ENCODE measurements at regions not wholly inside any gene's neighbourhood (a gene's known extent, or its start where the extent isn't known, plus 50 kb on each side); places are given as distances from the start of the nearest gene placed in this dataset.

- Histone ChIP-seq H3K4me3 (no peak overlapping the region), H3K36me3 (no peaks in the 10 kb centered on the region), H3K4me1 (no peaks in the 10 kb centered on the region), H3K27ac (replicated peaks in 1 of 4) (no peak overlapping the region), H3K9me3 (no peaks in the 10 kb centered on the region), H3K27me3 (no peaks in the 10 kb centered on the region)
- WGBS = 61% methylated on average over 3 of the region's 3 CpGs
- DNase-seq (ENCODE audit: extremely low spot score) = no peak
- intact Hi-C loops (cut with DNase I) = no loop called here
- no peak for TF ChIP-seq POLR2A (IDR thresholded peaks at IDR 0.05; ENCODE audit: low read depth)
- no peak for TF ChIP-seq EP300 (IDR thresholded peaks at IDR 0.05)
- TF ChIP-seq POLR2AphosphoS5 (IDR thresholded peaks at IDR 0.05) = no peak
- TF ChIP-seq CTCF (IDR thresholded peaks at IDR 0.05) = no peak
Measured at GRCh38 chr3:6223572-6223971, 637.3 kb upstream of the GRM7 start.

DNA sequence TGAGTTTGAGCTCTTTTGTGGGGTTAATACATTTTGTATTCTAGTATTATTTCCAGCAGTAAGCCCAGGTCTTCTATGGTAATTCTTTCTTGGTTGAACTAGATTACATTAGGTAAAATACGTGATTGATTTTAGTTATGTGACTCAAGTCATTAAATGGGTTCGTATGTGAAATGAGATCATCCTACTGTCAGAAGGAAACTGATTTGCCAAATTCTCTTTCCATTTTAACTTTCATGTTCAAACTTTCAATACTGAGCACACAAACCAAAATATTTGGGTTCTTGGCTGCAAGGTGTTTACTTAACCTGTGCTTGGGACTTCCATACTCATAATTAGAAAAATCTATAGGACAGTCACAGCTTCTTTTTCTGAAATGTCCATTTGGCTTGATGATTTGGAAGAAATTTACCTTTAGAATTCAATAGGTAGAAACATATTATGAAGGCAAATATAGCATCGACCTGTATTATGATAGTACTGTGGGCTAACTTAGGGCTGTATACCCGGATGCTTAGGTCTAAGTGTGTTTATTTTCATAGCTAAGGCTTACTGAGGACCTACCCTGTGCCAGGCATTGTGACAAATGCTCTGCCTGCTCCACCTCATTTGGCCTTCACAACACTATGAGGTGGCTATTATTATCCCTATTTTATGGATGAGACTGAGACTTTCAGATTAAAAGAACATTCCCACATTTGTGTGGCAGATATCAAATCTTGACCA is 631.8 kb upstream of the GRM7 start:
- TF ChIP-seq POLR2AphosphoS5 (IDR thresholded peaks at IDR 0.05) (no peak), POLR2A (IDR thresholded peaks at IDR 0.05; ENCODE audit: low read depth) (no peak), EP300 (IDR thresholded peaks at IDR 0.05) (no peak), CTCF (IDR thresholded peaks at IDR 0.05) (no peak)
- Histone ChIP-seq H3K9me3 (no peaks in the 10 kb centered on the region), H3K4me3 (no peak overlapping the region), H3K36me3 (no peaks in the 10 kb centered on the region), H3K4me1 (no peaks in the 10 kb centered on the region), H3K27ac (replicated peaks in 1 of 4) (no peak overlapping the region), H3K27me3 (no peaks in the 10 kb centered on the region)
- WGBS = 64% methylated on average over 4 of the region's 4 CpGs
- no peak for DNase-seq (ENCODE audit: extremely low spot score)
- intact Hi-C loops (cut with DNase I) = no loop called here

GRCh38 chr3:6229778-6230410 is 631.0 kb upstream of the GRM7 start:
- Histone ChIP-seq H3K27me3 (no peaks in the 10 kb centered on the region), H3K36me3 (no peaks in the 10 kb centered on the region), H3K4me1 (no peaks in the 10 kb centered on the region), H3K27ac (replicated peaks in 1 of 4) (no peak overlapping the region), H3K9me3 (no peaks in the 10 kb centered on the region), H3K4me3 (no peak overlapping the region)
- intact Hi-C loops (cut with DNase I) = no loop called here
- TF ChIP-seq EP300 (IDR thresholded peaks at IDR 0.05) (no peak), CTCF (IDR thresholded peaks at IDR 0.05) (no peak), POLR2AphosphoS5 (IDR thresholded peaks at IDR 0.05) (no peak), POLR2A (IDR thresholded peaks at IDR 0.05; ENCODE audit: low read depth) (no peak)
- DNase-seq (ENCODE audit: extremely low spot score) = no peak
- WGBS = 86% methylated on average over 6 of the region's 6 CpGs

DNA sequence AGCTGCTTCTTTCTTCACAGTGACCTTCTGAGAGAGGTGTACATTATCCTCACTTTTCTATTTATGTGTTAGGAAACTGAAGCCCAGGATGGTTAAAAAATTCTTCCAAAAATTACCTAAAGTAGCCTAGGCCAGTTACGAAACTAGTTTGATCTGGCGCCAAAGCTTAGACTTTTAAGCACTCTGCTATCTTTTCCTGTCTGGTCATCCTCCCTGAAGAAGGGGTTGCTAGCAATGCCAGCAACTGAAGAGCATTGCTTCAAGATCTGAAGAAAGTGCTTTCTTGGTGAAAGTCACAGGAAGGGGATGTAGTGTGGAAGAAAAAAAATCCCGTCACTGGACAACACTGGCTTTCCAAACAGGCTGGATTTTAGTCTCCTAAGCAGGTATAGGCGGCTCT is 618.8 kb upstream of the GRM7 start:
- intact Hi-C loops (cut with DNase I) = no loop called here
- WGBS = 78% methylated on average over 4 of the region's 4 CpGs

More for the DNA sequence above, 618.8 kb upstream of the GRM7 start:
- DNase-seq (ENCODE audit: extremely low spot score) = no peak
- no peaks in the 10 kb centered on the region for H3K27me3 ChIP-seq
- H3K4me3 ChIP-seq = no peak overlapping the region
- no peaks in the 10 kb centered on the region for H3K9me3 ChIP-seq
- TF ChIP-seq CTCF (IDR thresholded peaks at IDR 0.05) (no peak), EP300 (IDR thresholded peaks at IDR 0.05) (no peak), POLR2AphosphoS5 (IDR thresholded peaks at IDR 0.05) (no peak), POLR2A (IDR thresholded peaks at IDR 0.05; ENCODE audit: low read depth) (no peak)
- no peaks in the 10 kb centered on the region for H3K4me1 ChIP-seq
- no peaks in the 10 kb centered on the region for H3K36me3 ChIP-seq
- no peak overlapping the region for H3K27ac ChIP-seq (replicated peaks in 1 of 4)
